HG03108 (cell line): ENCODE measurements at regions not wholly inside any gene's neighbourhood (a gene's known extent, or its start where the extent isn't known, plus 50 kb on each side); places are given as distances from the start of the nearest gene placed in this dataset.

Experiments
- ATAC-seq: cut with Tn5 transposase; IDR thresholded peaks from one replicate; pipeline ENCODE4 v1.9.1; 2021; ENCODE audit warnings: moderate library complexity; ENCODE audit not compliant: unreplicated experiment

- no peak for ATAC-seq
Measured at GRCh38 chr4:14810568-14810967, 191.7 kb upstream of the CPEB2 start.

GRCh38 chr4:14812101-14812500 is 190.2 kb upstream of the CPEB2 start:
- no peak for ATAC-seq

- no peak for ATAC-seq
Measured at GRCh38 chr4:14816623-14817261, 185.5 kb upstream of the CPEB2 start.

GRCh38 chr4:14824189-14824588 is 178.1 kb upstream of the CPEB2 start:
- no peak for ATAC-seq

GRCh38 chr4:14827111-14827510 is 175.2 kb upstream of the CPEB2 start:
- no peak for ATAC-seq

- no peak for ATAC-seq
Measured at GRCh38 chr4:14829795-14830194, 172.5 kb upstream of the CPEB2 start.

- ATAC-seq, result no peak
Measured at GRCh38 chr4:14831416-14831815, 170.9 kb upstream of the CPEB2 start.

GRCh38 chr4:14833053-14833452 is 169.2 kb upstream of the CPEB2 start:
- ATAC-seq, result no peak

- no peak for ATAC-seq
Measured at GRCh38 chr4:14834382-14834781, 167.9 kb upstream of the CPEB2 start.

- no peak for ATAC-seq
Measured at GRCh38 chr4:14835288-14835687, 167.0 kb upstream of the CPEB2 start.

- ATAC-seq, result no peak
Measured at GRCh38 chr4:14835708-14836425, 166.4 kb upstream of the CPEB2 start.

GRCh38 chr4:14837860-14838259 is 164.4 kb upstream of the CPEB2 start:
- no peak for ATAC-seq

- no peak for ATAC-seq
Measured at GRCh38 chr4:14841801-14842768, 160.2 kb upstream of the CPEB2 start.

- ATAC-seq, result no peak
Measured at GRCh38 chr4:14842964-14843630, 159.2 kb upstream of the CPEB2 start.

- ATAC-seq, result no peak
Measured at GRCh38 chr4:14844061-14844460, 158.2 kb upstream of the CPEB2 start.

GRCh38 chr4:14848229-14848628 is 154.1 kb upstream of the CPEB2 start:
- ATAC-seq, result no peak

GRCh38 chr4:14850455-14851097 is 151.7 kb upstream of the CPEB2 start:
- no peak for ATAC-seq

GRCh38 chr4:14853176-14853943 is 148.9 kb upstream of the CPEB2 start:
- ATAC-seq, result no peak

- no peak for ATAC-seq
Measured at GRCh38 chr4:14855719-14856061, 146.6 kb upstream of the CPEB2 start.
